Kidney (tissue), 13 donors: ENCODE measurements at regions not wholly inside any gene's neighbourhood (a gene's known extent, or its start where the extent isn't known, plus 50 kb on each side); places are given as distances from the start of the nearest gene placed in this dataset.

Experiments
- DNase-seq, 5 donors: peaks; one replicate each; pipeline ENCODE4 v3.0.0-alpha.2; 2013 to 2020
- FAIRE-seq: peaks from 2 replicates; lab custom pipeline; 2012; peaks lifted over from hg19 to GRCh38; lab: Jason Lieb, UNC
- H3K27ac ChIP-seq, 2 donors: one replicate each; pipeline ENCODE4 v1.7.0; 2013; ENCODE audit warnings: low read depth in 2 of 2, low read length in 2 of 2, inconsistent platforms in 1 of 2
- H3K27me3 ChIP-seq: one replicate; pipeline ENCODE4 v1.7.1; 2013; ENCODE audit warnings: low read length, inconsistent platforms; ENCODE audit not compliant: control insufficient read depth, insufficient read depth
- H3K36me3 ChIP-seq, 3 donors: one replicate each; pipeline versions ENCODE4 v1.7.0 to v1.7.1; 2013; ENCODE audit warnings: low read length in 3 of 3, control low read depth in 1 of 3, inconsistent platforms in 1 of 3; ENCODE audit not compliant: insufficient read depth in 3 of 3, control insufficient read depth in 2 of 3
- H3K4me1 ChIP-seq, 3 donors: one replicate each; pipeline versions ENCODE4 v1.7.0 to v1.7.1; 2013; ENCODE audit warnings: low read length in 3 of 3, inconsistent platforms in 1 of 3, low read depth in 1 of 3; ENCODE audit not compliant: control insufficient read depth in 2 of 3, insufficient read depth in 2 of 3
- H3K4me3 ChIP-seq, 3 donors: one replicate each; pipeline versions ENCODE4 v1.7.0 to v1.8.1; 2013; ENCODE audit warnings: low read length in 3 of 3, control low read depth in 1 of 3, inconsistent platforms in 1 of 3
- H3K9ac ChIP-seq, 3 donors: one replicate each; pipeline versions ENCODE4 v1.7.0 to v1.7.1; 2013; ENCODE audit warnings: low read length in 3 of 3, control low read depth in 1 of 3, inconsistent platforms in 1 of 3
- H3K9me3 ChIP-seq, 3 donors: one replicate each; pipeline versions ENCODE4 v1.7.0 to v1.7.1; 2013; ENCODE audit warnings: low read length in 3 of 3, control low read depth in 1 of 3, inconsistent platforms in 1 of 3; ENCODE audit not compliant: control insufficient read depth in 2 of 3, insufficient read depth in 1 of 3
- CTCF ChIP-seq: IDR thresholded peaks from 3 replicates; pipeline ENCODE4 v1.5.1; 2012; ENCODE audit warnings: mild to moderate bottlenecking, moderate library complexity, borderline replicate concordance; ENCODE audit not compliant: insufficient read depth; ENCODE audit errors: extremely low read depth
- intact Hi-C: fragments of 100-400 bp; cut with DNase I; formaldehyde crosslinking; loops from one replicate; pipeline ENCODE4 v1.11.1; 2022
- donor health status: control.
- donor health status: control.
- donor health status: control.
- donor health status: control.
- donor health status: control.
- donor health status: DM: yes; HTN: yes; CAD: no.
- donor health status: Normal renal cell carcinoma (clear cell type).

GRCh38 chr15:56814429-56814828 is 81.1 kb upstream of the ZNF280D start:
- no peaks in the 10 kb centered on the region for H3K36me3 ChIP-seq
- no peak overlapping the region for H3K9ac ChIP-seq
- H3K9me3 ChIP-seq = no peaks in the 10 kb centered on the region
- intact Hi-C loops = no loop called here
- no peak overlapping the region for H3K4me3 ChIP-seq
- no peak for TF ChIP-seq CTCF
- DNase-seq (no peak), FAIRE-seq (no peak)
- no peaks in the 10 kb centered on the region for H3K27me3 ChIP-seq
- no peak overlapping the region for H3K27ac ChIP-seq
- H3K4me1 ChIP-seq = no peaks in the 10 kb centered on the region

- intact Hi-C loops = no loop called here
- DNase-seq (no peak), FAIRE-seq (no peak)
- no peak overlapping the region for H3K9ac ChIP-seq
- no peak overlapping the region for H3K4me3 ChIP-seq
- no peaks in the 10 kb centered on the region for H3K9me3 ChIP-seq
- no peak overlapping the region for H3K27ac ChIP-seq
- no peaks in the 10 kb centered on the region for H3K4me1 ChIP-seq
- H3K27me3 ChIP-seq = no peaks in the 10 kb centered on the region
- H3K36me3 ChIP-seq = no peaks in the 10 kb centered on the region
- TF ChIP-seq CTCF = no peak
Measured at GRCh38 chr15:56813995-56814394, 80.7 kb upstream of the ZNF280D start.

- peaks cover 0 to 3% (median 2%) of the 10 kb centered on the region in 3 donors for H3K9me3 ChIP-seq
- no peaks in the 10 kb centered on the region for H3K27me3 ChIP-seq
- no peaks in the 10 kb centered on the region for H3K4me1 ChIP-seq
- no peak for FAIRE-seq
- H3K4me3 ChIP-seq = no peak overlapping the region
- H3K36me3 ChIP-seq = no peaks in the 10 kb centered on the region
- intact Hi-C loops = no loop called here
- no peak for DNase-seq
- H3K27ac ChIP-seq = no peak overlapping the region
- no peak overlapping the region for H3K9ac ChIP-seq
- no peak for TF ChIP-seq CTCF
Measured at GRCh38 chr15:56812961-56813360, 79.7 kb upstream of the ZNF280D start.

GRCh38 chr15:56812221-56812620 is 78.9 kb upstream of the ZNF280D start:
- Histone ChIP-seq H3K4me3 (no peak overlapping the region), H3K9me3 (peaks cover 0 to 9% (median 6%) of the 10 kb centered on the region in 3 donors), H3K4me1 (no peaks in the 10 kb centered on the region), H3K9ac (no peak overlapping the region), H3K36me3 (no peaks in the 10 kb centered on the region), H3K27ac (no peak overlapping the region), H3K27me3 (no peaks in the 10 kb centered on the region)
- FAIRE-seq (no peak), DNase-seq (no peak)
- intact Hi-C loops = no loop called here
- TF ChIP-seq CTCF = no peak
